ENCODE measurements at regions not wholly inside any gene's neighbourhood (a gene's known extent, or its start where the extent isn't known, plus 50 kb on each side); places are given as distances from the start of the nearest gene placed in this dataset.

GRCh38 chr13:106143392-106143791 is 392.1 kb downstream of the EFNB2 start (continued):
- TF ChIP-seq EP300 (IDR thresholded peaks at IDR 0.05; ENCODE audit: borderline replicate concordance in 1 of 2, low read depth in 2 of 2, low read length in 2 of 2) (no peak), EZH2 (IDR thresholded peaks at IDR 0.05; ENCODE audit: low read depth, low read length, severe bottlenecking) (no peak), RXRA (IDR thresholded peaks at IDR 0.05; ENCODE audit: insufficient read depth, low read depth, low read length) (no peak), HDAC6 (IDR thresholded peaks at IDR 0.05; ENCODE audit: low read depth, low read length) (no peak)
